ENCODE measurements at regions not wholly inside any gene's neighbourhood (a gene's known extent, or its start where the extent isn't known, plus 50 kb on each side); places are given as distances from the start of the nearest gene placed in this dataset.

- H3K36me3 ChIP-seq (ENCODE audit: control insufficient read depth, insufficient read depth, low read length), result no peaks in the 10 kb centered on the region
- Mint-ChIP-seq H3K4me1 (no peaks in the 10 kb centered on the region), H3K9me3 (peaks cover 0 to 3% (median 0%) of the 10 kb centered on the region in 7 donors), H3K27ac (no peak overlapping the region), H3K36me3 (no peaks in the 10 kb centered on the region), H3K4me3 (no peak overlapping the region), H3K27me3 (no peaks in the 10 kb centered on the region)
- ATAC-seq (ENCODE audit: low read depth in 2 of 2) (no peak), DNase-seq (no peak)
- H3K9me3 ChIP-seq (ENCODE audit: control insufficient read depth in 2 of 2, low read length in 2 of 2), result no peaks in the 10 kb centered on the region
- no peaks in the 10 kb centered on the region for H3K27me3 ChIP-seq (ENCODE audit: control insufficient read depth, insufficient read depth, low read length)
- H3K27ac ChIP-seq (ENCODE audit: insufficient read depth, low read length, poor library complexity, severe bottlenecking), result no peak overlapping the region
- H3K4me1 ChIP-seq (ENCODE audit: control insufficient read depth, insufficient read depth, low read length, poor library complexity, severe bottlenecking), result no peaks in the 10 kb centered on the region
- no peak overlapping the region for H3K4me3 ChIP-seq (ENCODE audit: low read depth, low read length)
These were observed 120.3 kb downstream of the MAD2L1 start for GRCh38 chr4:119946359-119946758.

- peaks cover 0 to 3% (median 0%) of the 10 kb centered on the region in 7 donors for H3K9me3 Mint-ChIP-seq
- no peaks in the 10 kb centered on the region for H3K9me3 ChIP-seq (ENCODE audit: control insufficient read depth in 2 of 2, low read length in 2 of 2)
- no peaks in the 10 kb centered on the region for H3K36me3 Mint-ChIP-seq
- no peak overlapping the region for H3K4me3 Mint-ChIP-seq
- H3K27me3 Mint-ChIP-seq, result no peaks in the 10 kb centered on the region
- H3K36me3 ChIP-seq (ENCODE audit: control insufficient read depth, insufficient read depth, low read length), result no peaks in the 10 kb centered on the region
- no peak overlapping the region for H3K27ac Mint-ChIP-seq
- H3K4me1 ChIP-seq (ENCODE audit: control insufficient read depth, insufficient read depth, low read length, poor library complexity, severe bottlenecking), result no peaks in the 10 kb centered on the region
- H3K4me1 Mint-ChIP-seq, result no peaks in the 10 kb centered on the region
- no peak overlapping the region for H3K27ac ChIP-seq (ENCODE audit: insufficient read depth, low read length, poor library complexity, severe bottlenecking)
- no peak overlapping the region for H3K4me3 ChIP-seq (ENCODE audit: low read depth, low read length)
- ATAC-seq (ENCODE audit: low read depth in 2 of 2) (no peak), DNase-seq (no peak)
- H3K27me3 ChIP-seq (ENCODE audit: control insufficient read depth, insufficient read depth, low read length), result no peaks in the 10 kb centered on the region
These were observed 123.8 kb downstream of the MAD2L1 start for GRCh38 chr4:119942806-119943205.

- ATAC-seq (ENCODE audit: low read depth in 2 of 2), result no peak
- Histone ChIP-seq H3K9me3 (ENCODE audit: control insufficient read depth in 2 of 2, low read length in 2 of 2) (no peaks in the 10 kb centered on the region), H3K4me1 (ENCODE audit: control insufficient read depth, insufficient read depth, low read length, poor library complexity, severe bottlenecking) (no peaks in the 10 kb centered on the region), H3K36me3 (ENCODE audit: control insufficient read depth, insufficient read depth, low read length) (no peaks in the 10 kb centered on the region), H3K27me3 (ENCODE audit: control insufficient read depth, insufficient read depth, low read length) (no peaks in the 10 kb centered on the region), H3K27ac (ENCODE audit: insufficient read depth, low read length, poor library complexity, severe bottlenecking) (no peak overlapping the region), H3K4me3 (ENCODE audit: low read depth, low read length) (no peak overlapping the region)
- Mint-ChIP-seq H3K9me3 (no peaks in the 10 kb centered on the region), H3K36me3 (no peaks in the 10 kb centered on the region), H3K4me1 (no peaks in the 10 kb centered on the region), H3K27ac (no peak overlapping the region), H3K4me3 (no peak overlapping the region), H3K27me3 (no peaks in the 10 kb centered on the region)
- DNase-seq, result no peak
These were observed 126.1 kb downstream of the MAD2L1 start for GRCh38 chr4:119940557-119940956.

- Histone ChIP-seq H3K4me3 (ENCODE audit: low read depth, low read length) (no peak overlapping the region), H3K27ac (ENCODE audit: insufficient read depth, low read length, poor library complexity, severe bottlenecking) (no peak overlapping the region), H3K4me1 (ENCODE audit: control insufficient read depth, insufficient read depth, low read length, poor library complexity, severe bottlenecking) (no peaks in the 10 kb centered on the region), H3K36me3 (ENCODE audit: control insufficient read depth, insufficient read depth, low read length) (no peaks in the 10 kb centered on the region), H3K27me3 (ENCODE audit: control insufficient read depth, insufficient read depth, low read length) (no peaks in the 10 kb centered on the region), H3K9me3 (ENCODE audit: control insufficient read depth in 2 of 2, low read length in 2 of 2) (no peaks in the 10 kb centered on the region)
- no peak for ATAC-seq (ENCODE audit: low read depth in 2 of 2)
- no peak for DNase-seq
- no peak overlapping the region for H3K27ac Mint-ChIP-seq
- no peaks in the 10 kb centered on the region for H3K27me3 Mint-ChIP-seq
- H3K9me3 Mint-ChIP-seq, result no peaks in the 10 kb centered on the region
- no peaks in the 10 kb centered on the region for H3K36me3 Mint-ChIP-seq
- H3K4me3 Mint-ChIP-seq, result no peak overlapping the region
- H3K4me1 Mint-ChIP-seq, result no peaks in the 10 kb centered on the region
These were observed 127.3 kb downstream of the MAD2L1 start for GRCh38 chr4:119939071-119939995.

- ATAC-seq (ENCODE audit: low read depth in 2 of 2) (no peak), DNase-seq (no peak)
- H3K9me3 Mint-ChIP-seq, result peaks cover 0 to 2% (median 0%) of the 10 kb centered on the region in 7 donors
- no peaks in the 10 kb centered on the region for H3K27me3 ChIP-seq (ENCODE audit: control insufficient read depth, insufficient read depth, low read length)
- no peak overlapping the region for H3K4me3 ChIP-seq (ENCODE audit: low read depth, low read length)
- no peaks in the 10 kb centered on the region for H3K36me3 Mint-ChIP-seq
- H3K4me1 Mint-ChIP-seq, result no peaks in the 10 kb centered on the region
- no peak overlapping the region for H3K27ac Mint-ChIP-seq
- H3K4me1 ChIP-seq (ENCODE audit: control insufficient read depth, insufficient read depth, low read length, poor library complexity, severe bottlenecking), result no peaks in the 10 kb centered on the region
- H3K27ac ChIP-seq (ENCODE audit: insufficient read depth, low read length, poor library complexity, severe bottlenecking), result no peak overlapping the region
- no peaks in the 10 kb centered on the region for H3K36me3 ChIP-seq (ENCODE audit: control insufficient read depth, insufficient read depth, low read length)
- no peaks in the 10 kb centered on the region for H3K9me3 ChIP-seq (ENCODE audit: control insufficient read depth in 2 of 2, low read length in 2 of 2)
- H3K27me3 Mint-ChIP-seq, result no peaks in the 10 kb centered on the region
- H3K4me3 Mint-ChIP-seq, result no peak overlapping the region
These were observed 128.9 kb downstream of the MAD2L1 start for GRCh38 chr4:119937746-119938145.

- no peaks in the 10 kb centered on the region for H3K36me3 ChIP-seq (ENCODE audit: control insufficient read depth, insufficient read depth, low read length)
- no peaks in the 10 kb centered on the region for H3K27me3 ChIP-seq (ENCODE audit: control insufficient read depth, insufficient read depth, low read length)
- no peak overlapping the region for H3K27ac ChIP-seq (ENCODE audit: insufficient read depth, low read length, poor library complexity, severe bottlenecking)
- H3K36me3 Mint-ChIP-seq, result no peaks in the 10 kb centered on the region
- no peak overlapping the region for H3K4me3 ChIP-seq (ENCODE audit: low read depth, low read length)
- no peaks in the 10 kb centered on the region for H3K27me3 Mint-ChIP-seq
- no peaks in the 10 kb centered on the region for H3K4me1 ChIP-seq (ENCODE audit: control insufficient read depth, insufficient read depth, low read length, poor library complexity, severe bottlenecking)
- no peak overlapping the region for H3K4me3 Mint-ChIP-seq
- H3K27ac Mint-ChIP-seq, result no peak overlapping the region
- DNase-seq, result no peak
- H3K4me1 Mint-ChIP-seq, result no peaks in the 10 kb centered on the region
- peaks cover 0 to 2% (median 0%) of the 10 kb centered on the region in 7 donors for H3K9me3 Mint-ChIP-seq
- no peaks in the 10 kb centered on the region for H3K9me3 ChIP-seq (ENCODE audit: control insufficient read depth in 2 of 2, low read length in 2 of 2)
- no peak for ATAC-seq (ENCODE audit: low read depth in 2 of 2)
These were observed 133.0 kb downstream of the MAD2L1 start for GRCh38 chr4:119933606-119934005.

GRCh38 chr4:119932277-119932676 lies 134.4 kb downstream of the MAD2L1 start:
- Mint-ChIP-seq H3K36me3 (no peaks in the 10 kb centered on the region), H3K27ac (no peak overlapping the region), H3K27me3 (peaks cover 7% of the 10 kb centered on the region), H3K4me1 (no peaks in the 10 kb centered on the region), H3K4me3 (no peak overlapping the region), H3K9me3 (peaks cover 0 to 3% (median 0%) of the 10 kb centered on the region in 7 donors)
- no peaks in the 10 kb centered on the region for H3K27me3 ChIP-seq (ENCODE audit: control insufficient read depth, insufficient read depth, low read length)
- no peak overlapping the region for H3K4me3 ChIP-seq (ENCODE audit: low read depth, low read length)
- ATAC-seq (ENCODE audit: low read depth in 2 of 2) (no peak), DNase-seq (no peak)
- no peaks in the 10 kb centered on the region for H3K9me3 ChIP-seq (ENCODE audit: control insufficient read depth in 2 of 2, low read length in 2 of 2)
- H3K36me3 ChIP-seq (ENCODE audit: control insufficient read depth, insufficient read depth, low read length), result no peaks in the 10 kb centered on the region
- no peaks in the 10 kb centered on the region for H3K4me1 ChIP-seq (ENCODE audit: control insufficient read depth, insufficient read depth, low read length, poor library complexity, severe bottlenecking)
- no peak overlapping the region for H3K27ac ChIP-seq (ENCODE audit: insufficient read depth, low read length, poor library complexity, severe bottlenecking)

GRCh38 chr4:119930546-119930945 lies 136.1 kb downstream of the MAD2L1 start:
- H3K27me3 ChIP-seq (ENCODE audit: control insufficient read depth, insufficient read depth, low read length), result no peaks in the 10 kb centered on the region
- no peak overlapping the region for H3K27ac ChIP-seq (ENCODE audit: insufficient read depth, low read length, poor library complexity, severe bottlenecking)
- no peaks in the 10 kb centered on the region for H3K9me3 ChIP-seq (ENCODE audit: control insufficient read depth in 2 of 2, low read length in 2 of 2)
- DNase-seq (no peak), ATAC-seq (ENCODE audit: low read depth in 2 of 2) (no peak)
- H3K4me3 Mint-ChIP-seq, result no peak overlapping the region
- H3K4me1 Mint-ChIP-seq, result no peaks in the 10 kb centered on the region
- H3K4me3 ChIP-seq (ENCODE audit: low read depth, low read length), result no peak overlapping the region
- peaks cover 0 to 5% (median 0%) of the 10 kb centered on the region in 7 donors for H3K9me3 Mint-ChIP-seq
- no peaks in the 10 kb centered on the region for H3K36me3 Mint-ChIP-seq
- no peaks in the 10 kb centered on the region for H3K36me3 ChIP-seq (ENCODE audit: control insufficient read depth, insufficient read depth, low read length)
- H3K27ac Mint-ChIP-seq, result no peak overlapping the region
- H3K4me1 ChIP-seq (ENCODE audit: control insufficient read depth, insufficient read depth, low read length, poor library complexity, severe bottlenecking), result no peaks in the 10 kb centered on the region
- H3K27me3 Mint-ChIP-seq, result peaks cover 7% of the 10 kb centered on the region
